Mucosa of rectum (tissue), 2 donors: ENCODE measurements at regions not wholly inside any gene's neighbourhood (a gene's known extent, or its start where the extent isn't known, plus 50 kb on each side); places are given as distances from the start of the nearest gene placed in this dataset.

ENCODE experiments used
- H3K27ac ChIP-seq, 2 donors: one replicate each; pipeline ENCODE4 v1.7.0; 2013; ENCODE audit warnings: inconsistent platforms in 2 of 2, low read depth in 2 of 2, low read length in 2 of 2
- H3K27me3 ChIP-seq, 2 donors: one replicate each; pipeline ENCODE4 v1.7.0; 2013; ENCODE audit warnings: low read length in 2 of 2; ENCODE audit not compliant: control insufficient read depth in 2 of 2, insufficient read depth in 2 of 2
- H3K36me3 ChIP-seq, 2 donors: one replicate each; pipeline ENCODE4 v1.7.0; 2013; ENCODE audit warnings: low read length in 2 of 2; ENCODE audit not compliant: control insufficient read depth in 2 of 2, insufficient read depth in 2 of 2
- H3K4me1 ChIP-seq, 2 donors: one replicate each; pipeline ENCODE4 v1.7.0; 2013; ENCODE audit warnings: low read length in 2 of 2, mild to moderate bottlenecking in 1 of 2; ENCODE audit not compliant: control insufficient read depth in 2 of 2, insufficient read depth in 2 of 2
- H3K4me3 ChIP-seq, 2 donors: one replicate each; pipeline ENCODE4 v1.7.0; 2013; ENCODE audit warnings: low read length in 2 of 2
- H3K9ac ChIP-seq, 2 donors: one replicate each; pipeline ENCODE4 v1.7.0; 2013; ENCODE audit warnings: low read length in 2 of 2, low read depth in 1 of 2, mild to moderate bottlenecking in 1 of 2
- H3K9me3 ChIP-seq, 2 donors: one replicate each; pipeline ENCODE4 v1.7.0; 2013; ENCODE audit warnings: low read length in 2 of 2; ENCODE audit not compliant: control insufficient read depth in 2 of 2
- donor health status: healthy.
- donor health status: Normal muscosa, but diverticular disease.

- Histone ChIP-seq H3K4me1 (peaks cover 0 to 4% of the 10 kb centered on the region in 2 donors), H3K27ac (no peak overlapping the region), H3K4me3 (no peak overlapping the region), H3K9ac (no peak overlapping the region), H3K9me3 (no peaks in the 10 kb centered on the region), H3K27me3 (no peaks in the 10 kb centered on the region), H3K36me3 (no peaks in the 10 kb centered on the region)
These were observed 117.2 kb upstream of the SLC34A2 start for GRCh38 chr4:25538430-25538829.

GRCh38 chr4:25539241-25539640 lies 116.4 kb upstream of the SLC34A2 start:
- Histone ChIP-seq H3K4me3 (no peak overlapping the region), H3K27me3 (no peaks in the 10 kb centered on the region), H3K27ac (no peak overlapping the region), H3K9me3 (no peaks in the 10 kb centered on the region), H3K4me1 (peaks cover 0 to 4% of the 10 kb centered on the region in 2 donors), H3K36me3 (no peaks in the 10 kb centered on the region), H3K9ac (no peak overlapping the region)

- Histone ChIP-seq H3K4me3 (no peak overlapping the region), H3K36me3 (no peaks in the 10 kb centered on the region), H3K9me3 (no peaks in the 10 kb centered on the region), H3K9ac (no peak overlapping the region), H3K27ac (no peak overlapping the region), H3K27me3 (no peaks in the 10 kb centered on the region), H3K4me1 (peaks cover 0 to 4% of the 10 kb centered on the region in 2 donors)
These were observed 114.9 kb upstream of the SLC34A2 start for GRCh38 chr4:25540734-25541133.

GRCh38 chr4:25547343-25547742 lies 108.3 kb upstream of the SLC34A2 start:
- no peak overlapping the region for H3K27ac ChIP-seq
- peaks cover 2% of the 10 kb centered on the region in 2 donors for H3K4me1 ChIP-seq
- H3K27me3 ChIP-seq, result no peaks in the 10 kb centered on the region
- no peak overlapping the region for H3K9ac ChIP-seq
- H3K4me3 ChIP-seq, result no peak overlapping the region
- H3K9me3 ChIP-seq, result no peaks in the 10 kb centered on the region
- H3K36me3 ChIP-seq, result no peaks in the 10 kb centered on the region

- H3K27me3 ChIP-seq, result no peaks in the 10 kb centered on the region
- no peak overlapping the region for H3K4me3 ChIP-seq
- H3K36me3 ChIP-seq, result no peaks in the 10 kb centered on the region
- no peaks in the 10 kb centered on the region for H3K9me3 ChIP-seq
- no peak overlapping the region for H3K27ac ChIP-seq
- no peak overlapping the region for H3K9ac ChIP-seq
- peaks cover 7 to 10% of the 10 kb centered on the region in 2 donors for H3K4me1 ChIP-seq
These were observed 106.2 kb upstream of the SLC34A2 start for GRCh38 chr4:25549413-25549812.

GRCh38 chr4:25550376-25551030 lies 105.1 kb upstream of the SLC34A2 start:
- Histone ChIP-seq H3K27ac (no peak overlapping the region), H3K36me3 (no peaks in the 10 kb centered on the region), H3K9ac (no peak overlapping the region), H3K9me3 (no peaks in the 10 kb centered on the region), H3K4me1 (peaks cover 7 to 10% of the 10 kb centered on the region in 2 donors), H3K27me3 (no peaks in the 10 kb centered on the region), H3K4me3 (no peak overlapping the region)

- Histone ChIP-seq H3K9ac (no peak overlapping the region), H3K9me3 (no peaks in the 10 kb centered on the region), H3K36me3 (no peaks in the 10 kb centered on the region), H3K4me1 (peaks cover 7 to 10% of the 10 kb centered on the region in 2 donors), H3K4me3 (no peak overlapping the region), H3K27ac (peak overlapping the region in 1 of 2 donors; percentile 58), H3K27me3 (no peaks in the 10 kb centered on the region)
These were observed 104.0 kb upstream of the SLC34A2 start for GRCh38 chr4:25551605-25552004.

GRCh38 chr4:25552580-25553271 lies 102.9 kb upstream of the SLC34A2 start:
- Histone ChIP-seq H3K36me3 (no peaks in the 10 kb centered on the region), H3K9ac (peak overlapping the region in 1 of 2 donors; percentile 30), H3K9me3 (no peaks in the 10 kb centered on the region), H3K27ac (peak overlapping the region; percentile 46 to 77), H3K4me1 (peaks cover 7 to 10% of the 10 kb centered on the region in 2 donors), H3K4me3 (peak overlapping the region; percentile 33 to 43), H3K27me3 (no peaks in the 10 kb centered on the region)

GRCh38 chr4:25559508-25559907 lies 96.1 kb upstream of the SLC34A2 start:
- H3K36me3 ChIP-seq, result no peaks in the 10 kb centered on the region
- H3K27me3 ChIP-seq, result no peaks in the 10 kb centered on the region
- H3K4me3 ChIP-seq, result no peak overlapping the region
- H3K9ac ChIP-seq, result no peak overlapping the region
- no peaks in the 10 kb centered on the region for H3K4me1 ChIP-seq
- H3K27ac ChIP-seq, result no peak overlapping the region
- H3K9me3 ChIP-seq, result no peaks in the 10 kb centered on the region

GRCh38 chr4:25560605-25561004 lies 95.0 kb upstream of the SLC34A2 start:
- Histone ChIP-seq H3K27me3 (no peaks in the 10 kb centered on the region), H3K27ac (no peak overlapping the region), H3K4me1 (no peaks in the 10 kb centered on the region), H3K4me3 (no peak overlapping the region), H3K9me3 (no peaks in the 10 kb centered on the region), H3K36me3 (no peaks in the 10 kb centered on the region), H3K9ac (no peak overlapping the region)
